Ishikawa (cell line): ENCODE measurements at regions not wholly inside any gene's neighbourhood (a gene's known extent, or its start where the extent isn't known, plus 50 kb on each side); places are given as distances from the start of the nearest gene placed in this dataset.

Experiments
- CREB1 ChIP-seq: IDR thresholded peaks from 2 replicates; pipeline ENCODE4 v1.6.1; 2012; ENCODE audit warnings: low read depth
- EGR1 ChIP-seq: IDR thresholded peaks from 2 replicates; pipeline ENCODE4 v1.6.1; 2012
- EP300 ChIP-seq: IDR thresholded peaks from 2 replicates; pipeline ENCODE4 v1.6.1; 2012; ENCODE audit warnings: borderline replicate concordance
- FOXM1 ChIP-seq: IDR thresholded peaks from 2 replicates; pipeline ENCODE4 v1.6.1; 2012; ENCODE audit warnings: low read depth, borderline replicate concordance
- NFIC ChIP-seq: IDR thresholded peaks from 2 replicates; pipeline ENCODE4 v1.6.1; 2012
- RAD21 ChIP-seq: IDR thresholded peaks from 2 replicates; pipeline ENCODE4 v1.6.1; 2012; ENCODE audit warnings: low read depth
- TAF1 ChIP-seq: IDR thresholded peaks from 2 replicates; pipeline ENCODE4 v1.6.1; 2012; ENCODE audit warnings: low read depth, mild to moderate bottlenecking
- TCF12 ChIP-seq: IDR thresholded peaks from 2 replicates; pipeline ENCODE4 v1.6.1; 2012; ENCODE audit warnings: low read depth
- TEAD4 ChIP-seq: IDR thresholded peaks from 2 replicates; pipeline ENCODE4 v1.6.1; 2012
- YY1 ChIP-seq: IDR thresholded peaks from 2 replicates; pipeline ENCODE4 v1.6.1; 2012; ENCODE audit warnings: low read depth
- ZBTB7A ChIP-seq: IDR thresholded peaks from 2 replicates; pipeline ENCODE4 v1.6.1; 2012; ENCODE audit warnings: low read depth
- TF ChIP-seq, protein P1 (sequence below): IDR thresholded peaks from 2 replicates; pipeline ENCODE4 v1.6.1; 2012
- TF ChIP-seq, protein P2 (sequence below): IDR thresholded peaks from 2 replicates; pipeline ENCODE4 v1.6.1; 2012; ENCODE audit warnings: low read depth, mild to moderate bottlenecking
- TF ChIP-seq, protein P3 (sequence below): IDR thresholded peaks from 2 replicates; pipeline ENCODE4 v1.6.1; 2012

DNA sequence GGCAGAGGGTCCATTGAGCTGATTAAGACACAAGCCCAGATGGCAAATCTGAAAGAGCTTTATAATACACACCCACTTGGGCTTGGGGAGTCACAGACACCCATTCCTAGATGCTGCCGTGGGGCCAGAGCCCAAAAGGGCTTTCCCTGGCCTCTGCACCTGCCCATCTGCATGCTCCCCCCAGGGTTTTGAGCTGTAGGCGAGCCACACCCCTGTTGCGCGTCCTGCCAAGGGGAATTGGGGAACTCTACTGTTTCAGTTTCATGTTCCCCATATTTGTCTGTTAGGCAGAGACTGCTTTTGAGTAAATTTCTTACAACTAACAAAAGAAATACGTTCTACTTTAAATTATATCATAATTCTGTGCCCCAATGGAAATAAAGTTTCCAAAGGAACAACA lies 52.9 kb upstream of the FNDC1 start:
- TF ChIP-seq ZBTB7A = no peak
- no peak for TF ChIP-seq TEAD4
- TF ChIP-seq, protein P1, sequence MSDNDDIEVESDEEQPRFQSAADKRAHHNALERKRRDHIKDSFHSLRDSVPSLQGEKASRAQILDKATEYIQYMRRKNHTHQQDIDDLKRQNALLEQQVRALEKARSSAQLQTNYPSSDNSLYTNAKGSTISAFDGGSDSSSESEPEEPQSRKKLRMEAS = no peak
- TF ChIP-seq YY1 = no peak
- TF ChIP-seq EP300 = no peak
- TF ChIP-seq, protein P2, sequence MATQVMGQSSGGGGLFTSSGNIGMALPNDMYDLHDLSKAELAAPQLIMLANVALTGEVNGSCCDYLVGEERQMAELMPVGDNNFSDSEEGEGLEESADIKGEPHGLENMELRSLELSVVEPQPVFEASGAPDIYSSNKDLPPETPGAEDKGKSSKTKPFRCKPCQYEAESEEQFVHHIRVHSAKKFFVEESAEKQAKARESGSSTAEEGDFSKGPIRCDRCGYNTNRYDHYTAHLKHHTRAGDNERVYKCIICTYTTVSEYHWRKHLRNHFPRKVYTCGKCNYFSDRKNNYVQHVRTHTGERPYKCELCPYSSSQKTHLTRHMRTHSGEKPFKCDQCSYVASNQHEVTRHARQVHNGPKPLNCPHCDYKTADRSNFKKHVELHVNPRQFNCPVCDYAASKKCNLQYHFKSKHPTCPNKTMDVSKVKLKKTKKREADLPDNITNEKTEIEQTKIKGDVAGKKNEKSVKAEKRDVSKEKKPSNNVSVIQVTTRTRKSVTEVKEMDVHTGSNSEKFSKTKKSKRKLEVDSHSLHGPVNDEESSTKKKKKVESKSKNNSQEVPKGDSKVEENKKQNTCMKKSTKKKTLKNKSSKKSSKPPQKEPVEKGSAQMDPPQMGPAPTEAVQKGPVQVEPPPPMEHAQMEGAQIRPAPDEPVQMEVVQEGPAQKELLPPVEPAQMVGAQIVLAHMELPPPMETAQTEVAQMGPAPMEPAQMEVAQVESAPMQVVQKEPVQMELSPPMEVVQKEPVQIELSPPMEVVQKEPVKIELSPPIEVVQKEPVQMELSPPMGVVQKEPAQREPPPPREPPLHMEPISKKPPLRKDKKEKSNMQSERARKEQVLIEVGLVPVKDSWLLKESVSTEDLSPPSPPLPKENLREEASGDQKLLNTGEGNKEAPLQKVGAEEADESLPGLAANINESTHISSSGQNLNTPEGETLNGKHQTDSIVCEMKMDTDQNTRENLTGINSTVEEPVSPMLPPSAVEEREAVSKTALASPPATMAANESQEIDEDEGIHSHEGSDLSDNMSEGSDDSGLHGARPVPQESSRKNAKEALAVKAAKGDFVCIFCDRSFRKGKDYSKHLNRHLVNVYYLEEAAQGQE = no peak
- TF ChIP-seq TCF12 = no peak
- TF ChIP-seq, protein P3, sequence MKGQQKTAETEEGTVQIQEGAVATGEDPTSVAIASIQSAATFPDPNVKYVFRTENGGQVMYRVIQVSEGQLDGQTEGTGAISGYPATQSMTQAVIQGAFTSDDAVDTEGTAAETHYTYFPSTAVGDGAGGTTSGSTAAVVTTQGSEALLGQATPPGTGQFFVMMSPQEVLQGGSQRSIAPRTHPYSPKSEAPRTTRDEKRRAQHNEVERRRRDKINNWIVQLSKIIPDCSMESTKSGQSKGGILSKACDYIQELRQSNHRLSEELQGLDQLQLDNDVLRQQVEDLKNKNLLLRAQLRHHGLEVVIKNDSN = no peak
- no peak for TF ChIP-seq NFIC
- no peak for TF ChIP-seq TAF1
- no peak for TF ChIP-seq CREB1
- no peak for TF ChIP-seq FOXM1
- TF ChIP-seq RAD21 = no peak
- TF ChIP-seq EGR1 = no peak
